Astrocyte (in vitro differentiated cells and primary cell): ENCODE measurements at regions not wholly inside any gene's neighbourhood (a gene's known extent, or its start where the extent isn't known, plus 50 kb on each side); places are given as distances from the start of the nearest gene placed in this dataset.

Experiments
- DNase-seq: peaks from one replicate; pipeline ENCODE4 v3.0.0-alpha.2; 2010; ENCODE audit warnings: low read depth
- FAIRE-seq: peaks from 2 replicates; lab custom pipeline; 2011; peaks lifted over from hg19 to GRCh38; lab: Jason Lieb, UNC
- H2AFZ ChIP-seq: 2 replicates; pipeline ENCODE4 v1.6.0; 2012; ENCODE audit warnings: low read depth, low read length, inconsistent platforms
- H3K27ac ChIP-seq: 2 replicates; pipeline ENCODE4 v1.5.1; 2011; ENCODE audit warnings: low read depth, low read length, inconsistent platforms
- H3K27me3 ChIP-seq: 2 replicates; pipeline ENCODE4 v1.6.0; 2011; ENCODE audit warnings: low read length, inconsistent platforms; ENCODE audit not compliant: insufficient read depth
- H3K36me3 ChIP-seq: 2 replicates; pipeline ENCODE4 v1.5.1; 2011; ENCODE audit warnings: low read length, inconsistent platforms; ENCODE audit not compliant: insufficient read depth
- H3K4me1 ChIP-seq: 2 replicates; pipeline ENCODE4 v1.5.1; 2011; ENCODE audit warnings: low read length, inconsistent platforms; ENCODE audit not compliant: insufficient read depth
- H3K4me2 ChIP-seq: 2 replicates; pipeline ENCODE4 v1.6.0; 2012; ENCODE audit warnings: low read length, inconsistent platforms
- H3K4me3 ChIP-seq: 2 replicates; pipeline ENCODE4 v1.5.1; 2011; ENCODE audit warnings: low read depth, mild to moderate bottlenecking, low read length, inconsistent platforms; ENCODE audit not compliant: insufficient read depth
- H3K79me2 ChIP-seq: 2 replicates; pipeline ENCODE4 v1.6.0; 2012; ENCODE audit warnings: mild to moderate bottlenecking, low read length, inconsistent platforms; ENCODE audit not compliant: insufficient read depth
- H3K9ac ChIP-seq: 2 replicates; pipeline ENCODE4 v1.6.0; 2012; ENCODE audit warnings: mild to moderate bottlenecking, low read length, inconsistent platforms
- H3K9me3 ChIP-seq: 2 replicates; pipeline ENCODE4 v1.5.1; 2012; ENCODE audit warnings: low read depth, mild to moderate bottlenecking, low read length, inconsistent platforms; ENCODE audit not compliant: insufficient read depth
- H4K20me1 ChIP-seq: 2 replicates; pipeline ENCODE4 v1.6.0; 2012; ENCODE audit warnings: low read length, inconsistent platforms; ENCODE audit not compliant: insufficient read depth
- H3K27ac Mint-ChIP-seq: one replicate; pipeline ENCODE4 v1.8.0; 2021; ENCODE audit warnings: mild to moderate bottlenecking, mixed read lengths; ENCODE audit not compliant: unreplicated experiment
- H3K27me3 Mint-ChIP-seq: one replicate; pipeline ENCODE4 v1.8.0; 2021; ENCODE audit warnings: low read depth, mixed read lengths; ENCODE audit not compliant: unreplicated experiment
- H3K36me3 Mint-ChIP-seq: one replicate; pipeline ENCODE4 v1.8.0; 2021; ENCODE audit warnings: low read depth, mixed read lengths; ENCODE audit not compliant: unreplicated experiment
- H3K4me1 Mint-ChIP-seq: one replicate; pipeline ENCODE4 v1.8.0; 2021; ENCODE audit warnings: low read depth, mixed read lengths; ENCODE audit not compliant: unreplicated experiment
- H3K4me3 Mint-ChIP-seq: one replicate; pipeline ENCODE4 v1.8.0; 2021; ENCODE audit warnings: mild to moderate bottlenecking, moderate library complexity, mixed read lengths; ENCODE audit not compliant: unreplicated experiment
- H3K9me3 Mint-ChIP-seq: one replicate; pipeline ENCODE4 v1.8.0; 2021; ENCODE audit warnings: mild to moderate bottlenecking, mixed read lengths; ENCODE audit not compliant: unreplicated experiment
- CTCF ChIP-seq: IDR thresholded peaks from 2 replicates; pipeline ENCODE4 v1.5.1; 2011; ENCODE audit warnings: low read depth, mild to moderate bottlenecking, inconsistent platforms, low read length, moderate library complexity; ENCODE audit not compliant: insufficient read depth
- EZH2 ChIP-seq: IDR thresholded peaks from 2 replicates; pipeline ENCODE4 v1.6.1; 2012; ENCODE audit warnings: mild to moderate bottlenecking, low read length, inconsistent platforms; ENCODE audit not compliant: insufficient read depth

GRCh38 chr3:56966509-56966908, 94.0 kb upstream of the SPATA12 start:
- Histone ChIP-seq H3K9ac (no peak overlapping the region), H3K4me1 (no peaks in the 10 kb centered on the region), H3K4me3 (no peak overlapping the region), H3K79me2 (no peaks in the 10 kb centered on the region), H3K27me3 (no peaks in the 10 kb centered on the region), H3K9me3 (no peaks in the 10 kb centered on the region), H3K36me3 (no peaks in the 10 kb centered on the region), H2AFZ (no peak overlapping the region), H4K20me1 (no peaks in the 10 kb centered on the region), H3K27ac (no peak overlapping the region), H3K4me2 (no peak overlapping the region)
- Mint-ChIP-seq H3K4me1 (peaks cover 11% of the 10 kb centered on the region), H3K27me3 (no peaks in the 10 kb centered on the region), H3K27ac (no peak overlapping the region), H3K36me3 (peaks cover 2% of the 10 kb centered on the region), H3K4me3 (no peak overlapping the region), H3K9me3 (no peaks in the 10 kb centered on the region)
- no peak for FAIRE-seq
- DNase-seq = no peak
- TF ChIP-seq EZH2 = no peak
- no peak for TF ChIP-seq CTCF

DNA sequence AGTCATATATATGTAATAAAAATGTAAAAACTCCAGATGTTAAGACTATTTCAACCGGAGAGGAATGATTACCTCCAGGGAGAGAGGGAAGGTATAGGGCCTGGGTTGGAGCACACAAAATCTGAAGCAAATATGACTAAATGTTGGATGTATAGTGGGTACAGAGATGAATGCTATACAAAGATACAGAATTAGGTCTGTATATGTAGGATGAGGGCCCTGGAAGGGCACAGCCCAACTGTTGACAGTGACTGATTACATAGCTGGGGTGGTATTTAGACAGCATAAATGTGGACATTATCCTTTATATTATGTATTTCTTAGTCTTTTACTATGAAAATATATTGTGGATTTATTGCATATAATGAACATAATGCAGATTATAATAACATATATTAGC, 94.4 kb upstream of the SPATA12 start:
- Mint-ChIP-seq H3K4me3 (no peak overlapping the region), H3K4me1 (peaks cover 11% of the 10 kb centered on the region), H3K36me3 (no peaks in the 10 kb centered on the region), H3K27ac (no peak overlapping the region), H3K9me3 (no peaks in the 10 kb centered on the region), H3K27me3 (no peaks in the 10 kb centered on the region)
- Histone ChIP-seq H3K27ac (no peak overlapping the region), H3K9ac (no peak overlapping the region), H3K36me3 (no peaks in the 10 kb centered on the region), H2AFZ (no peak overlapping the region), H3K79me2 (no peaks in the 10 kb centered on the region), H3K27me3 (no peaks in the 10 kb centered on the region), H3K9me3 (no peaks in the 10 kb centered on the region), H3K4me1 (no peaks in the 10 kb centered on the region), H3K4me3 (no peak overlapping the region), H4K20me1 (no peaks in the 10 kb centered on the region), H3K4me2 (no peak overlapping the region)
- DNase-seq (no peak), FAIRE-seq (no peak)
- no peak for TF ChIP-seq CTCF
- no peak for TF ChIP-seq EZH2

DNA sequence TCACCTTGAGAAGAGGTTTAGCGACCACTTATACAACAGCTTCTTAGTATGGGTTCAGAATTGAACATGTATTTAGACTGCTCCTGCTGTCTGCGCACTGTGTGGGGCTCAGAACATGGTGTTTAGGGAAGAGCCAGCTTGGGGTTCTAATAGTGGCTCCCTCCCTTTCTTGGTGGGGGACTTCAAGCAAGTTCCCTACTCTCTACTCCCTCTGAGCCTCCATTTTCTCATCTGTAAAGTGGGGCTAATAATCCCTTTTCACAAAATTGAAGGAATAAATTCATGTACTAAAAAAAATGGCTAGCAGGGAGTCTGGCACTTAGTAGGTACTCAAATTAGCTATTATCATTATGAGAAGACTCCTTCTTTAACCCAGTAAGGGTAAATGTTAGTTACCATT, 97.5 kb upstream of the SPATA12 start:
- Histone ChIP-seq H3K4me2 (no peak overlapping the region), H3K4me3 (no peak overlapping the region), H3K27ac (no peak overlapping the region), H3K27me3 (no peaks in the 10 kb centered on the region), H2AFZ (no peak overlapping the region), H3K4me1 (no peaks in the 10 kb centered on the region), H3K79me2 (no peaks in the 10 kb centered on the region), H3K9me3 (no peaks in the 10 kb centered on the region), H4K20me1 (no peaks in the 10 kb centered on the region), H3K9ac (no peak overlapping the region), H3K36me3 (no peaks in the 10 kb centered on the region)
- Mint-ChIP-seq H3K27ac (no peak overlapping the region), H3K27me3 (peaks cover 3% of the 10 kb centered on the region), H3K36me3 (peaks cover 3% of the 10 kb centered on the region), H3K9me3 (no peaks in the 10 kb centered on the region), H3K4me3 (no peak overlapping the region), H3K4me1 (no peaks in the 10 kb centered on the region)
- DNase-seq (no peak), FAIRE-seq (no peak)
- TF ChIP-seq EZH2 = no peak
